Osteocyte (in vitro differentiated cells): ENCODE measurements at regions not wholly inside any gene's neighbourhood (a gene's known extent, or its start where the extent isn't known, plus 50 kb on each side); places are given as distances from the start of the nearest gene placed in this dataset.
A peak's percentile ranks its signal among the peaks of the same experiment; 100 is the strongest.
"Not testable (repeated sequence)": the region's sequence is repeated elsewhere in the genome, so short reads cannot be mapped to it uniquely, and the experiment has no call there.

Source experiments
- DNase-seq: peaks from one replicate; pipeline ENCODE4 v3.0.0; 2021; ENCODE audit warnings: mixed read lengths; ENCODE audit not compliant: unreplicated experiment; ENCODE audit errors: extremely low spot score
- H3K27ac Mint-ChIP-seq: one replicate; pipeline ENCODE4 v1.8.0; 2021; ENCODE audit warnings: mild to moderate bottlenecking, mixed read lengths; ENCODE audit not compliant: unreplicated experiment
- H3K27me3 Mint-ChIP-seq: one replicate; pipeline ENCODE4 v1.8.0; 2021; ENCODE audit warnings: mixed read lengths; ENCODE audit not compliant: unreplicated experiment
- H3K36me3 Mint-ChIP-seq: one replicate; pipeline ENCODE4 v1.8.0; 2021; ENCODE audit warnings: mixed read lengths; ENCODE audit not compliant: unreplicated experiment
- H3K4me1 Mint-ChIP-seq: one replicate; pipeline ENCODE4 v1.8.0; 2021; ENCODE audit warnings: mixed read lengths; ENCODE audit not compliant: unreplicated experiment
- H3K4me3 Mint-ChIP-seq: one replicate; pipeline ENCODE4 v1.8.0; 2021; ENCODE audit warnings: mild to moderate bottlenecking, moderate library complexity, mixed read lengths; ENCODE audit not compliant: unreplicated experiment
- H3K9me3 Mint-ChIP-seq: one replicate; pipeline ENCODE4 v1.8.0; 2021; ENCODE audit warnings: mixed read lengths; ENCODE audit not compliant: unreplicated experiment
- TF ChIP-seq, protein P1 (sequence below): fragments of 200-600 bp; sonication (generic); IDR thresholded peaks from 2 replicates; pipeline ENCODE4 v1.5.0; 2021; ENCODE audit warnings: antibody characterized with exemption, mild to moderate bottlenecking, moderate library complexity

- Mint-ChIP-seq H3K36me3 (no peaks in the 10 kb centered on the region), H3K4me1 (peaks cover 10% of the 10 kb centered on the region), H3K9me3 (no peaks in the 10 kb centered on the region), H3K4me3 (no peak overlapping the region), H3K27me3 (peaks cover 3% of the 10 kb centered on the region), H3K27ac (no peak overlapping the region)
- TF ChIP-seq, protein P1, sequence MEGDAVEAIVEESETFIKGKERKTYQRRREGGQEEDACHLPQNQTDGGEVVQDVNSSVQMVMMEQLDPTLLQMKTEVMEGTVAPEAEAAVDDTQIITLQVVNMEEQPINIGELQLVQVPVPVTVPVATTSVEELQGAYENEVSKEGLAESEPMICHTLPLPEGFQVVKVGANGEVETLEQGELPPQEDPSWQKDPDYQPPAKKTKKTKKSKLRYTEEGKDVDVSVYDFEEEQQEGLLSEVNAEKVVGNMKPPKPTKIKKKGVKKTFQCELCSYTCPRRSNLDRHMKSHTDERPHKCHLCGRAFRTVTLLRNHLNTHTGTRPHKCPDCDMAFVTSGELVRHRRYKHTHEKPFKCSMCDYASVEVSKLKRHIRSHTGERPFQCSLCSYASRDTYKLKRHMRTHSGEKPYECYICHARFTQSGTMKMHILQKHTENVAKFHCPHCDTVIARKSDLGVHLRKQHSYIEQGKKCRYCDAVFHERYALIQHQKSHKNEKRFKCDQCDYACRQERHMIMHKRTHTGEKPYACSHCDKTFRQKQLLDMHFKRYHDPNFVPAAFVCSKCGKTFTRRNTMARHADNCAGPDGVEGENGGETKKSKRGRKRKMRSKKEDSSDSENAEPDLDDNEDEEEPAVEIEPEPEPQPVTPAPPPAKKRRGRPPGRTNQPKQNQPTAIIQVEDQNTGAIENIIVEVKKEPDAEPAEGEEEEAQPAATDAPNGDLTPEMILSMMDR = no peak
- DNase-seq = no peak
These were observed 170.4 kb upstream of the ATP10A start for GRCh38 chr15:26033493-26033892.

- Mint-ChIP-seq H3K4me3 (no peak overlapping the region), H3K36me3 (no peaks in the 10 kb centered on the region), H3K9me3 (no peaks in the 10 kb centered on the region), H3K4me1 (peaks cover 18% of the 10 kb centered on the region), H3K27ac (no peak overlapping the region), H3K27me3 (no peaks in the 10 kb centered on the region)
- TF ChIP-seq, protein P1 = no peak
- DNase-seq = peak; percentile 53
These were observed 169.2 kb upstream of the ATP10A start for GRCh38 chr15:26032162-26032846.

DNA sequence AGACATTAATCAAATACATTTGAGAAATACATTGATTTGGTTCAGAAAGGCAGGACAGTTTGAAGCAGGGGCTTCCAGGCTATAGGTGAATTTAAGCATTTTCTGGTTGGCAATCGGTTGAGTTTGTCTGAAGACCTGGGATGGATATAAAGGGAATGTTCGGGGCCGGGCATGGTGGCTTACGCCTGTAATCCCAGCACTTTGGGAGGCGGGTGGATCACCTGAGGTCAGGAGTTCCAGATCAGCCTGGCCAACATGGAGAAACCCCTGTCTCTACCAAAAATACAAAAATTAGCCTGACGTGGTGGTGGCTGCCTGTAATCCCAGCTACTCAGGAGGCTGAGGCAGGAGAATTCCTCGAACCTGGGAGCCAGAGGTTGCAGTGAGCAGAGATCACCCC, 166.5 kb upstream of the ATP10A start:
- DNase-seq = peak; percentile 62
- H3K27ac Mint-ChIP-seq = not testable (repeated sequence)

DNA sequence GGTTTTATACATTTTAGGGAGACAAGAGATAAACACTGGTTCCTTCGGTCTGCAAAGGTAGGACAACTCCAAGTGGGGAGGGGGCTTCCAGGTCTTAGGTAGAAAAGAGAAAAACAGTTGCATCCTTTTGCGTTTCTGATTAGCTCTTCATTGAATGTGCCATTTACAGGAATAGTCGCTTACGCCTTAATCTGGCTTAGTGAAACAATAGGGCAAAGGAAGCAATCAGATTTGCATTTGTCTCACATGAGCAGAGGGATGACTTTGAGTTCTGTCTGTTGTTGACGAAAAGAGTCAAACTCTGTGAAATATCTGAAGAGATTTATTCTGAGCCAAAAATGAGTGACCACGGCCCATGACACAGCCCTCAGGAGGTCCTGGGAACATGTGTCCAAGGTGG, 166.0 kb upstream of the ATP10A start:
- Mint-ChIP-seq H3K27me3 (no peaks in the 10 kb centered on the region), H3K27ac (no peak overlapping the region)
- DNase-seq = no peak

More for the DNA sequence above, 166.5 kb upstream of the ATP10A start:
- not testable (repeated sequence) for H3K4me3 Mint-ChIP-seq, H3K9me3 Mint-ChIP-seq, H3K27me3 Mint-ChIP-seq, H3K36me3 Mint-ChIP-seq
- peaks cover 18% of the 10 kb centered on the region for H3K4me1 Mint-ChIP-seq

DNA sequence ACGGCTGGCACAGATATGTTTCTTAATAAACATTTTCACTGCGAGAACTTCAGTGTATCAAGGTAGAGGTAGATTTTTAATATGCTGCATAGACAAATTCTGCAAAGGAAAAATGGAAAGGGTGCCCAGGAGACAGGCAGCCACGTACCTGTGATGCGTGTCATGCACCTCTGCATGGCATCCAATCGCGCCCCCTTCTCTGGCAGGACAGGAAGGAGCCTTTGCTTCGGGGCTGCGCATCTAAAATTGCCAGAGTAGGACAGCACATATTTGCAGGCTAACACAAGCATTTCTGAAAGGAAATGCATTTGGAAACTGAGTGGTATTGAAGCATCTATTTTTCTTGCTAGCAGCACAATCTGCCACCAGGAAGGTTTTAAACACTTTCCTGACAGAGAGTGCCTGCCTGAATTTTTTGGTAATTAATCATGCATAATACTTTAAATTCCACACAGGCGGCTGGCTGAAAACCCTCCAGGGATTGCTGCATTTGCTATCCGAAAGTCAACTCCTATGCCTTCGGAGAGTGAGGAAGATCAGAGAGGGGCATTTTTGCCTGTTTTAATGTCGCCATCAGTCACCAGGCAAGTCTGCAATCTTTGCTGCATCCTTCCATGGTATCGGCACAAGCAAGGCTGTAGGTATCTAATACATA, 165.1 kb upstream of the ATP10A start:
- H3K36me3 Mint-ChIP-seq = no peaks in the 10 kb centered on the region
- no peak overlapping the region for H3K4me3 Mint-ChIP-seq
- no peaks in the 10 kb centered on the region for H3K27me3 Mint-ChIP-seq
- TF ChIP-seq, protein P1 = no peak
- DNase-seq = peak; percentile 75
- H3K4me1 Mint-ChIP-seq = peaks cover 18% of the 10 kb centered on the region
- no peak overlapping the region for H3K27ac Mint-ChIP-seq
- H3K9me3 Mint-ChIP-seq = no peaks in the 10 kb centered on the region

More for the DNA sequence above, 166.0 kb upstream of the ATP10A start:
- H3K9me3 Mint-ChIP-seq = no peaks in the 10 kb centered on the region
- H3K4me1 Mint-ChIP-seq = peaks cover 18% of the 10 kb centered on the region
- H3K36me3 Mint-ChIP-seq = no peaks in the 10 kb centered on the region
- TF ChIP-seq, protein P1 = no peak
- H3K4me3 Mint-ChIP-seq = no peak overlapping the region

DNA sequence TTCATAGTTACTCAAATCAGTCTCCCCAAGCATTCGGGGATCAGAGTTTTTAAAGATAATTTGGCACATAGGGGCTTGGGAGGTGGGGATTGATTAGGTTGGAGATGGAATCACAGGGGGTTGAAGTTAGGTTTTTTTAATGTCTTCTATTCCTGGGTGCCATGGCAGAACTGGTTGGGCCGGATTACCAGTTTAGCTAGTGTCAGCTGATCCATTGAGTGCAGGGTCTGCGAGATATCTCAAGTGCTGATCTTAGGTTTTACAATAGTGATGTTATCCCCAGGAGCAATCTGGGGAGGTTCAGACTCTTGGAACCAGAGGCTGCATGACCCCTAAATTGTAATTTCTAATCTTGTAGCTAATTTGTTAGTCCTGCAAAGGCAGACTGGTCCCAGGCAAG, 163.5 kb upstream of the ATP10A start:
- H3K36me3 Mint-ChIP-seq, H3K27me3 Mint-ChIP-seq, H3K27ac Mint-ChIP-seq, H3K4me3 Mint-ChIP-seq, H3K9me3 Mint-ChIP-seq: not testable (repeated sequence)
- peaks cover 18% of the 10 kb centered on the region for H3K4me1 Mint-ChIP-seq
- DNase-seq = peak; percentile 32
